ENCODE measurements at regions not wholly inside any gene's neighbourhood (a gene's known extent, or its start where the extent isn't known, plus 50 kb on each side); places are given as distances from the start of the nearest gene placed in this dataset.

DNA sequence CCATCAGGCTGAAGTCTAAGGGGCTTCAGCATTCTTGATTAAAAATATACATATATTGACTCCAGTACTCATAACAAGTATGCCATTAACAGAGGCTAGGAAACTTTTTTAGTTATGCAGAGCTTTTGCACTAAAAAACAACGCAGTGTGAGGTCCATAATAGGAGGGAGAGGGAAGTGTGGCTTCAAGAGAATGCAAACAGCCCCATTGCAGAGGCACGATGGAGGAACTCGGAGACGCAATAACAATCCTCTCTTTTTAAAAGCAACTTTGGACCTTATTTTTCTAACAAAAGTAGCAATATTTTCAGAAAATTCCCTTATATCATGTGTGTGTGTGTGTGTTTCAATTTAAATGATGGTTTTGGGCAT is 150.0 kb upstream of the PTCH1 start:
- no peak overlapping the region for H4K91ac ChIP-seq (ENCODE audit: insufficient read length, low read depth, low read length)
- no peaks in the 10 kb centered on the region for H4K20me1 ChIP-seq (ENCODE audit: control insufficient read depth, insufficient read depth, insufficient read length)
- no peak overlapping the region for H2BK12ac ChIP-seq (ENCODE audit: insufficient read length, low read depth, low read length)
- H2BK5ac ChIP-seq (ENCODE audit: insufficient read length, low read length), result no peak overlapping the region
- H3K9me3 ChIP-seq (ENCODE audit: control insufficient read depth, low read depth, low read length), result no peaks in the 10 kb centered on the region
- no peak overlapping the region for H2BK15ac ChIP-seq (ENCODE audit: low read depth, low read length)
- no peak overlapping the region for H2AK5ac ChIP-seq (ENCODE audit: insufficient read length, low read length)
- no peaks in the 10 kb centered on the region for H3K27me3 ChIP-seq (ENCODE audit: insufficient read depth, low read length)
- H3K4ac ChIP-seq (ENCODE audit: low read depth, low read length), result no peak overlapping the region
- no peaks in the 10 kb centered on the region for H3K79me1 ChIP-seq (ENCODE audit: insufficient read depth, low read depth, low read length, poor library complexity, severe bottlenecking)
- H3K9me3 Mint-ChIP-seq, result no peaks in the 10 kb centered on the region
- no peak overlapping the region for H2BK120ac ChIP-seq (ENCODE audit: low read depth, low read length, poor library complexity, severe bottlenecking)
- no peak overlapping the region for H3K9ac ChIP-seq (ENCODE audit: extremely low read depth, insufficient read length, low read length)
- no peak overlapping the region for H3K56ac ChIP-seq (ENCODE audit: insufficient read length, low read depth, low read length)
- H3K18ac ChIP-seq (ENCODE audit: insufficient read length, low read depth, low read length), result no peak overlapping the region
- no peaks in the 10 kb centered on the region for H3K79me2 ChIP-seq (ENCODE audit: insufficient read depth, low read length)
- no peak overlapping the region for H3K27ac Mint-ChIP-seq
- H3K4me1 Mint-ChIP-seq, result peaks cover 35 to 44% of the 10 kb centered on the region in 2 experiments
- no peak overlapping the region for H3K14ac ChIP-seq (ENCODE audit: insufficient read depth, low read length)
- peak overlapping the region in 1 of 2 experiments; percentile 69; a peak in 3 of 5 replicates for H3K4me3 Mint-ChIP-seq
- WGBS (ENCODE audit: extremely low coverage, insufficient read length, low lambda C conversion rate), result no CpG with 5 or more reads among the region's 4 CpGs
- H3K4me2 ChIP-seq (ENCODE audit: insufficient read depth, insufficient read length, low read length), result peak overlapping the region; percentile 11
- DNase-seq, result no peak
- peaks cover 7% of the 10 kb centered on the region for H3K27me3 Mint-ChIP-seq (ENCODE audit: low read depth)
- no peak overlapping the region for H4K8ac ChIP-seq (replicated peaks; ENCODE audit: insufficient read length, low read depth, low read length)
- H3T11ph ChIP-seq (ENCODE audit: low read length), result no peak overlapping the region
- no peak overlapping the region for H3K23ac ChIP-seq (ENCODE audit: insufficient read length, low read depth, low read length)
- TF ChIP-seq, protein P1, sequence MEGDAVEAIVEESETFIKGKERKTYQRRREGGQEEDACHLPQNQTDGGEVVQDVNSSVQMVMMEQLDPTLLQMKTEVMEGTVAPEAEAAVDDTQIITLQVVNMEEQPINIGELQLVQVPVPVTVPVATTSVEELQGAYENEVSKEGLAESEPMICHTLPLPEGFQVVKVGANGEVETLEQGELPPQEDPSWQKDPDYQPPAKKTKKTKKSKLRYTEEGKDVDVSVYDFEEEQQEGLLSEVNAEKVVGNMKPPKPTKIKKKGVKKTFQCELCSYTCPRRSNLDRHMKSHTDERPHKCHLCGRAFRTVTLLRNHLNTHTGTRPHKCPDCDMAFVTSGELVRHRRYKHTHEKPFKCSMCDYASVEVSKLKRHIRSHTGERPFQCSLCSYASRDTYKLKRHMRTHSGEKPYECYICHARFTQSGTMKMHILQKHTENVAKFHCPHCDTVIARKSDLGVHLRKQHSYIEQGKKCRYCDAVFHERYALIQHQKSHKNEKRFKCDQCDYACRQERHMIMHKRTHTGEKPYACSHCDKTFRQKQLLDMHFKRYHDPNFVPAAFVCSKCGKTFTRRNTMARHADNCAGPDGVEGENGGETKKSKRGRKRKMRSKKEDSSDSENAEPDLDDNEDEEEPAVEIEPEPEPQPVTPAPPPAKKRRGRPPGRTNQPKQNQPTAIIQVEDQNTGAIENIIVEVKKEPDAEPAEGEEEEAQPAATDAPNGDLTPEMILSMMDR (conservative IDR thresholded peaks at IDR 0.05), result no peak
- no peak overlapping the region for H4K5ac ChIP-seq (ENCODE audit: insufficient read length, low read depth, low read length)
- H3K23me2 ChIP-seq (ENCODE audit: insufficient read length, low read depth, low read length, poor library complexity, severe bottlenecking), result no peaks in the 10 kb centered on the region
- 0 out of 2 replicates have a peak, but pooled peaks cover 1% of the 10 kb centered on the region for H3K4me1 ChIP-seq (ENCODE audit: insufficient read depth, low read length)
- H3K27ac ChIP-seq (ENCODE audit: insufficient read length, low read depth, low read length), result no peak overlapping the region
- H2AFZ ChIP-seq (ENCODE audit: low read length), result no peak overlapping the region
- no peaks in the 10 kb centered on the region; a peak in 1 of 7 replicates for H3K36me3 Mint-ChIP-seq (ENCODE audit: insufficient read depth in 1 of 3, low read depth in 3 of 3)
- no peak overlapping the region for H2BK20ac ChIP-seq (ENCODE audit: low read depth, low read length, poor library complexity, severe bottlenecking)

Data from H9 (cell line).